Eye (tissue), 1 donor: ENCODE measurements at regions not wholly inside any gene's neighbourhood (a gene's known extent, or its start where the extent isn't known, plus 50 kb on each side); places are given as distances from the start of the nearest gene placed in this dataset.
"Not testable (repeated sequence)": the region's sequence is repeated elsewhere in the genome, so short reads cannot be mapped to it uniquely, and the experiment has no call there.

Experiments used
- DNase-seq: peaks from one replicate; pipeline ENCODE4 v3.0.0-alpha.2; 2015

GRCh38 chr6:141753180-141753579, 379.5 kb upstream of the GJE1 start:
- DNase-seq: no peak

DNA sequence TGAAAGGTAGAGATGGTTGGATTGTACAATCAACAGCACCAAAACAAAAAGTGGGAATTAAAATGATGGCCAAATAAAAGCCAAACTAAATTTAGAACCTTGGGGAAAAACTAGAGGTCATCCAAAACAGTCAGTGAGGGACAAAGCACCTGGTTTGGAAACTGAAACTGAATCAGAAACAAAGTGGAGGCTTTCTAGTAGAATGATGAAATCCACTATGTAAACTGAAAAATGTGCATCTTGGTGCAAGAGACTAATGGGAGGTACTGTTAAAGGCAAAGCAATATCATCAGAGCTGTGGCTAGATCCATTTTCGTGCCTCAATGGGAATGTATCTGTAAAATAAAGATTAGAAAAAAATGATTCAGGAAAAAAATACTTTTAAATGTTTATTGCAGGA, 380.0 kb upstream of the GJE1 start:
- no peak for DNase-seq

DNA sequence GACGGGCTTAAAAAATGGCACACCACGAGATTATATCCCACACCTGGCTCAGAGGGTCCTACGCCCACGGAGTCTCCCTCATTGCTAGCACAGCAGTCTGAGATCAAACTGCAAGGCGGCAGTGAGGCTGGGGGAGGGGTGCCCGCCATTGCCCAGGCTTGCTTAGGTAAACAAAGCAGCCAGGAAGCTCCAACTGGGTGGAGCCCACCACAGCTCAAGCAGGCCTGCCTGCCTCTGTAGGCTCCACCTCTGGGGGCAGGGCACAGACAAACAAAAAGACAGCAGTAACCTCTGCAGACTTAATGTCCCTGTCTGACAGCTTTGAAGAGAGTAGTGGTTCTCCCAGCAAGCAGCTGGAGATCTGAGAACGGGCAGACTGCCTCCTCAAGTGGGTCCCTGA, 386.4 kb upstream of the GJE1 start:
- DNase-seq: not testable (repeated sequence)

GRCh38 chr6:141744971-141745370, 387.8 kb upstream of the GJE1 start:
- no peak for DNase-seq

- DNase-seq: no peak
Observed at GRCh38 chr6:141744194-141744925, 388.4 kb upstream of the GJE1 start.

GRCh38 chr6:141736104-141736503, 396.6 kb upstream of the GJE1 start:
- no peak for DNase-seq

GRCh38 chr6:141735126-141735525, 397.6 kb upstream of the GJE1 start:
- DNase-seq: no peak

DNA sequence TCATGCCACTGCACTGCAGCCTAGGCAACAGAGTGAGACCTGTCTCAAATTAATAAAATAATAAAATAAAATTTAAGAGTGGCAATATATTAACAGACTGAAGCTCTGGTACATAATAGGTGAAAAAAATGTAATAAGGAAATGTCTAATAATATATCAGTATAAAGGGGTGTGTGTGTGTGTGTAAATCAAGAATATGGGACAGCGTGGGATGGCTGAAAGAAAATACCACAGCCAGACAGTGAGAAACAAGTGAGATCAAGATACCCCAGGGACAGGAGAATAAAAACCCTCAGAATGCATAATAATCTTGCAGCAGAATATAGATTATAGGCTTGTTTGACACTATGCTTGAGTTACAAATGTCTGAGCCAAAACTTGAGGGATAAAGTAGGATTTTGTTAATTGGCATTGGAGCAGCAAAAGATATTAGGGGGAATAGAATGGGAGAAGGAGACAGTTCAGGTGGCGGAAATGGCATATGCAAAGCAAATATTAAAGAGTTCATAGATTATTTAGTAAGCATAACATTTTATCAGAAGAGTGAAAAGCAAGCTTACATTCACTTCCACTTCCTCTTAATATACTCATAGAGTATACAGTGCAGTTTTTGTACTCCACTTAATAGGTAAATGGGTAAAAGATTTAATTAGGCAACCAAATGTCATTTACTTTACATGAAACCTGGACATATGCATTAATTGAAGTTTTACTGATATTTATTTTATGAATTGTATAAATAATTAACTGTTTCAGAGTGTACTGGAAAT, 398.5 kb upstream of the GJE1 start:
- no peak for DNase-seq

- no peak for DNase-seq
Observed at GRCh38 chr6:141729146-141729545, 403.6 kb upstream of the GJE1 start.

GRCh38 chr6:141728330-141728729, 404.4 kb upstream of the GJE1 start:
- no peak for DNase-seq

GRCh38 chr6:141726248-141726647, 406.5 kb upstream of the GJE1 start:
- peak; percentile 2 for DNase-seq

DNA sequence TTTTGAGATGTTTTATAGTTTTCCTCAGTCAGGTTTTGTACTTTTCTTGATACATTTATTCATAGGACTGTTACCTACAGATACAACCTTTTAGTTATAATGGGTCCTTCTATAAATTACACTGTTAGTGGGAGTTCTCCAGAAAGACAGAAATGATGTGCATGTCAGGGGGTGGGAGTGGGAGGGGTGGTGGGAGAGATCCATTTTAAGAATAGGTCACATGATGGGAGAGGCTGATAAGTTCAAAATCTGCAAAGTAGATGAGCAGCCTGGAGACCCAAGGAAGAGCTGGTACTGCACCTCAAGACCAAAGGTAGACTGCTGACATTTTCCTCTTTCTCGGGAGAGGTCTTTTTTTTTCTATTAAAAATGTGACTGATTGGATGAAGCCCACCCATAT, 408.0 kb upstream of the GJE1 start:
- DNase-seq: no peak

GRCh38 chr6:141719476-141719875, 413.2 kb upstream of the GJE1 start:
- no peak for DNase-seq

- DNase-seq: no peak
Observed at GRCh38 chr6:141705431-141705830, 427.3 kb upstream of the GJE1 start.

DNA sequence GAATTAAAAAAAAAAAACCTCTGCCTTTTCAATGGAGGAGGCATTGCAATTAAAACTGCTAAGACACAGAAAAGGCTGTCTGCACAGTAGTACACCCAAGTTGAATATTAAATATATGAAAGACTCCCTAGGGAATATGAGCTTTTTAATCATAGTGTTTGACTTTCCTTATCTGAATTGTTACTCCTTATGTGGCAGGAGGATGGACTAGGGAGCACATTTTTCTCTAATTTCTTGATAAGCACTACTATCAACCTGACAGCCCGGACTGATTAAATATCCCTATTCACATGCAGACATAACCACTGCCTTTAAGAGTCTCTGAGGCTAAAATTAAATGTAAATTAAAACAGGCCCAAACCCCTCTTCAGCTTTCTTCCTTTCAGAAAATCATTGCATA, 428.6 kb upstream of the GJE1 start:
- no peak for DNase-seq

DNA sequence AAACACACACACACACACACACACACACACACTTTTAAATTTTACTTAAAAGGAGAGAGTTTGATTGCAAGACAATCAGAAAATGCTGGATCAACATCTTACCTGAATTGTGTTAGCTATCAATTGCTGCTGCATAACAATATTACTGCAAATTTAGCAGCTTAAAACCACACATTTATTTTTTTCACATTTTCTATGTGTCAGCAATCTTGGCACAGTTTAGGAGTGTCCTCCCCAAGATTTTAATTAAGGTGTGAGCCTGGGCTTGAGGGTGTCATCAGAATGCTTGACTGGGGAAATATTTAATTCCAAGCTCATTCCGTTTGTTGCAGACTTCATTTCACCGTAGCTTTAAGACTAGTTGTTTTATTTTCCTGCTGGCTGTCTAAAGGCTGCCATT, 431.0 kb upstream of the GJE1 start:
- DNase-seq: no peak

GRCh38 chr6:141700819-141701218, 431.9 kb upstream of the GJE1 start:
- DNase-seq: peak; percentile 22

DNA sequence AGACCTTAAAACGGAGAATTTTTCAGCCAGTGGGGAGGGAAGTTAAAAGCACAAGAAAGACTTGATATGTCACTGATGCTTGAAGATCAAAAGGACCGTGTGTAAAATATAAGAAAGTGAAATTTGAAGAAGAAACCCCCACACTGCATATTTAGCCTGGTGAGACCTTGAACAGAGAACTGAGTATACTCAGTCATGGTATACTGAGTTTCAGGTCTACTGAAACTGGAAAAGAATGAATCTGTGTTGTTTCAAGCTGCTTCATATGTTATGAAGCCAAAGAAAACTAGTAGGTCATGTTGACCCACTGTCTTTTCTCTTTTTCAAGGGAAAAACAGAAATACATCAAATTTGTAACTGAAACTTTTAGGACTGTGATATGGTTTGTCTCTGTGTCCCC, 443.8 kb upstream of the GJE1 start:
- no peak for DNase-seq

DNA sequence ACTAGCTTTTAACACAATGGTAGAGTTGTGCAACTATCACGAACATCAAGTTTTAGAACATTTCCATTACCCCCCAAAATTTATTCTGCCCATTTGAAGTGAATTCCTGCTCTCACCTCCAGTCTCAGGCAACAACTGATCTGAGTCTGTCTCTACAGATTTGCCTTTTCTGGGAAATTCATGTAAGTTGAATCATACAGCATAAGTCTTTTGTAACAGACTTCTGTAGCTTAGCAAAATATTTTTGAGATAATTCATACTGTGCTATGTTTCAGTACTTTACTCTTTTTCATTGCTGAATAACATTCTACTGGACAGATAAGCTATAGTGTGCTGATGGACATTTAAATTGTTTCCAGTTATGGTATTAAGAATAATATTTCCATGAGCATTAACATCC, 447.3 kb upstream of the GJE1 start:
- DNase-seq: no peak

GRCh38 chr6:141682391-141682790, 450.3 kb upstream of the GJE1 start:
- no peak for DNase-seq

DNA sequence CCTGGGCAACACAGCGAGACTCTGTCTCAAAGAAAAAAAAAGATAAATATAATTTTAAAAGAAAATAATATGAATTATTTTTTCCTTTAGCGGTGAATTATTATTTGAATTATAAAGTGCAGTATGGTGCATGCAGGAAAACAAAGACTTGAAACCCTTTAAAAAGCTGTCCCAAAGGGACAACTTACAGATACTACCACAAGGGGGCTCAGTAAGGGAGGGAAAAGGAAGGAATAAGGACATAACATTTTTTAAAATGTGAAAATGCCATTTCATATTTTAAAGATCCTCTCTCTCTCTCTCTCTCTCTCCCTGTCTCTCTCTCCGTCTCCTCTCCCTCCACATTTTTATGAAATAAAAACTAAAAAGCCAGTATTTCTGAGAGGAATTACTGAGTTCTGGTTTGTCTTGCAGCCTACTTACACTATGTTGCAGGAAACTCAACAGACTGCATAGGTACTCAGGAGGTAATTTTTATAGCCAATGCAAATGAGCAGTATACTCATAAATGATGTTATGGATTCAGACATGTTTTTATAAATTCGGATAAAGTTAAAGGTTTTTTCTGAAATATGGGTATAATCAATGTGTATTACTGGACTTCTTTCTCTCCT, 455.0 kb upstream of the GJE1 start:
- peak; percentile 48 for DNase-seq

GRCh38 chr6:141675957-141676356, 456.8 kb upstream of the GJE1 start:
- peak; percentile 33 for DNase-seq

- DNase-seq: no peak
Observed at GRCh38 chr6:141669141-141669540, 463.6 kb upstream of the GJE1 start.
